ENCODE measurements at regions not wholly inside any gene's neighbourhood (a gene's known extent, or its start where the extent isn't known, plus 50 kb on each side); places are given as distances from the start of the nearest gene placed in this dataset.

DNA sequence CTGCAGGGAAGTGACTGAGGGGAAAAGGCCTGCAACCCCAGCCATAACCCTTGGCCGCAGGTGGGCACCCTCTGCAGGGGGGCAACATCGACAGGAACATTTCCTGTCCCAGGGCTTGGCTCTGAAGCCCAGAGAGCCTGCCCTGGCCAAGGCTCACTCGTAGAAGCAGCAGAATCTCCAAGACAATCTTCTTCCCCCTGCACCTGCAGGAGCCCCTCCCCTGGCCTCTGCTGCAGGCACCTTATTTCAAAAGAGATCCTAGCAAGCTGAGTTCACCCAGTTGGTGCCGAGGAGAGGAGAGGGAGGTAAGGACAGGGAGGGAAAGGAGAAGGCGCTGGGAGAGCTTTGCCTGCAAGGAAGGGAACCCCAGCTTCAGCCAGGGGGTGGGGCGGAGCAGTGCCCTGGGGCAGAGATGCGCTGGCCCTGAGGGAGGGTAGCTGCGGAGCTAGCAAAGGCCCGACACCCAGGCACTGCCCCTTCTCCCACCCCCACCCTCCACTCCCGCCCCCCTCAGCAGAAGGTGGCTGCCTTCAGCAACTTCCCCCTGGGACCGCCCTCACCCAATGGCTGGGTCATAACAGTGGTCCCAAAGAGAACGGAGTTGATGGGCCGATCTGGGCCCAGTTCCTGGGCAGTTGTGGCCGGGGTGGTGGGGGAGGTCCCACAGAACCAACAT, 104.3 kb upstream of the TNRC6C start:
- Histone ChIP-seq H3K9me3 (no peaks in the 10 kb centered on the region), H3K4me1 (peaks cover 0 to 4% (median 0%) of the 10 kb centered on the region in 4 donors), H3K27ac (replicated peaks in 1 of 4) (no peak overlapping the region), H3K4me3 (no peak overlapping the region), H3K27me3 (no peaks in the 10 kb centered on the region), H3K36me3 (no peaks in the 10 kb centered on the region)
- no peak for TF ChIP-seq EP300 (IDR thresholded peaks at IDR 0.05)
- TF ChIP-seq, protein P1, sequence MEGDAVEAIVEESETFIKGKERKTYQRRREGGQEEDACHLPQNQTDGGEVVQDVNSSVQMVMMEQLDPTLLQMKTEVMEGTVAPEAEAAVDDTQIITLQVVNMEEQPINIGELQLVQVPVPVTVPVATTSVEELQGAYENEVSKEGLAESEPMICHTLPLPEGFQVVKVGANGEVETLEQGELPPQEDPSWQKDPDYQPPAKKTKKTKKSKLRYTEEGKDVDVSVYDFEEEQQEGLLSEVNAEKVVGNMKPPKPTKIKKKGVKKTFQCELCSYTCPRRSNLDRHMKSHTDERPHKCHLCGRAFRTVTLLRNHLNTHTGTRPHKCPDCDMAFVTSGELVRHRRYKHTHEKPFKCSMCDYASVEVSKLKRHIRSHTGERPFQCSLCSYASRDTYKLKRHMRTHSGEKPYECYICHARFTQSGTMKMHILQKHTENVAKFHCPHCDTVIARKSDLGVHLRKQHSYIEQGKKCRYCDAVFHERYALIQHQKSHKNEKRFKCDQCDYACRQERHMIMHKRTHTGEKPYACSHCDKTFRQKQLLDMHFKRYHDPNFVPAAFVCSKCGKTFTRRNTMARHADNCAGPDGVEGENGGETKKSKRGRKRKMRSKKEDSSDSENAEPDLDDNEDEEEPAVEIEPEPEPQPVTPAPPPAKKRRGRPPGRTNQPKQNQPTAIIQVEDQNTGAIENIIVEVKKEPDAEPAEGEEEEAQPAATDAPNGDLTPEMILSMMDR (IDR thresholded peaks at IDR 0.05): no peak
- TF ChIP-seq POLR2AphosphoS5 (IDR thresholded peaks at IDR 0.05): no peak
- TF ChIP-seq POLR2A (IDR thresholded peaks at IDR 0.05; ENCODE audit: low read depth): no peak
- intact Hi-C loops (cut with DNase I): no loop called here
- DNase-seq (ENCODE audit: extremely low spot score): no peak
- WGBS: 78% methylated on average over 7 of the region's 14 CpGs

DNA sequence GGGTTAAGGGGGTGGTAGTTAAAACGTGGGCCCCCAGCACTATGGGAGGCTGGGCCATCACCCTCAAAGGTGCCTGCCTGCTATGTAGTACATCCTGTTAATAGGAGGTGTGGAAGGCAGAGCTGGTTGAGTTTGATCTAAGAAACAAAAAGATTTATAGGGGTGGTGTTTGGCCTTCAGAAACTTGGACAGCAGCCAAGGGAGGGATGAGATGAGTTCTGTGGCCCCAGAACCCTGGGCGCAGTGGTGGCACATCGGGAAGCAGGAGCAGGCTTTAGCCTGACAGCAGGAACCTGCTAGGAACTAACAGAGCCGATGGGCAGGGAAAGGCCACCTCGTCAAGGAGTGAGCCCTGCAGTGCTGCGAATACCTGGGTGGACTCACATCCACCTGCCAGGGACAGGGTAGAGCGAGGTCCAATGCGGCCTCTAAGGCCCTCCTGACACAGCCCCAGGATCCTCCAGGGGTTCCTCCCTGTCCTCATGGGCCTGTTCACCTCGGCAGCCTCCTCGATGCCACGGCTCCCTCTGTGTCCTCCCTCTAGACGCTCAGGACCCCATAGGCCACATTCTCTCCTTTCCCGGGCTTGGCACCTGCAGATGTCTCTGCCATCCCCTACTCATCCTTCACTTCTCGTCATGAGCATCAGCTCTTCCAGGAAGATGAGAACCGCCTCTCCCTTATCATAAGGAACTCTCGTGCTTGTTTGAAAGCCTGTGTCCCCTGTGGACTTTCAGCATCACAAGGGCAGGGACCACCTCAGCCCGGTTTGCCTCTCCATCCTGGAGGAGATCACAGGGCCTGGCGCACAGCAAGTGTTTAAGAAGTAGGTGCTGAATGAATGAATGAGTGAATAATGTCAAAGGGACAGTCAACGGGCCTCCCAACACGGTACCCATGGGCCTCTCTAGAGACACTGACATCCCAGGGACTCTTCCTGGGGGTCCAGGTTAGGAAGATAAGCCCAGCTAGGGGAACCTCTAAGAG, 103.5 kb upstream of the TNRC6C start:
- 88% methylated on average over 20 of the region's 20 CpGs for WGBS
- H3K9me3 ChIP-seq: no peaks in the 10 kb centered on the region
- TF ChIP-seq, protein P1 (IDR thresholded peaks at IDR 0.05): no peak
- TF ChIP-seq POLR2AphosphoS5 (IDR thresholded peaks at IDR 0.05): no peak
- no peak for TF ChIP-seq POLR2A (IDR thresholded peaks at IDR 0.05; ENCODE audit: low read depth)
- no peak for TF ChIP-seq EP300 (IDR thresholded peaks at IDR 0.05)
- peaks cover 0 to 6% (median 0%) of the 10 kb centered on the region in 4 donors for H3K4me1 ChIP-seq
- no peak overlapping the region for H3K4me3 ChIP-seq
- H3K27me3 ChIP-seq: no peaks in the 10 kb centered on the region
- H3K27ac ChIP-seq (replicated peaks in 1 of 4): no peak overlapping the region
- H3K36me3 ChIP-seq: no peaks in the 10 kb centered on the region
- intact Hi-C loops (cut with DNase I): no loop called here
- DNase-seq (ENCODE audit: extremely low spot score): no peak

DNA sequence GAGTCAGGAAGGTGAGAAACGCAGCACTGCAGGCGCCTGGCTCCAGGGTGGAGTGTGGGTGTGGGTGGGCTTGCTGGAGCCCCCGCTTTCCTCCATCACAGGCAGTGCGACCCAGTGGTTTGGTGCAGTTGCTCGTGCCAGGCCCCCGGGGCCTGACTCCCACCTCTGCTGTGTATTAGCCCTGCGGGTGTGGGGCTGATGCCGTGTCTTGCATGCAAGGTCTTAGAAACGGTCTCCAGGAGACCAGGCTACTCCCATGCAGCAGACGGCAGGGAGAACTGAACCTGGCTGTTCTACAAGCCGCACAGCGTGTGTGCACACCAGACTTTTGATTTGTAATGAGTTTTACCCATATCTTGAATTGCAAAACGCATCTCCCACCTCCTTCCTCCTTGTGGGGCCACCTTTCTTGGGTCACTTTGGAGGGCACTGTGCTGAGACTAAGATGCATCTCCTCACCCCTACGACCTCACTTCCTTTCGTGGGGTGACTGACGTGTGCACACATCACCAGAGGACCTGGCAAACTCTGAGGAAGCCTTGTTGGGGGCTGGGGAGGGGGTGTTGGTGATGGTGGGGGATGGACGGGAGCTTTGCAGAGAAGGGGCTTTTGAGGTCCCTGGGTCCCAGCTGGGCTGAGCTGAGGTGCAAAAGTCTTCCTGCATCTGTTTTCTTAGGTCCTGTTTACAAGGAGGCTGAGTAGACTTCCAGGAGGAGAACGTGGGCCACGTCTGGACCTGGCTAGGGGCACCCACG, 101.8 kb upstream of the TNRC6C start:
- intact Hi-C loops (cut with DNase I): no loop called here
- no peak overlapping the region for H3K27ac ChIP-seq (replicated peaks in 1 of 4)
- H3K27me3 ChIP-seq: no peaks in the 10 kb centered on the region
- no peaks in the 10 kb centered on the region for H3K36me3 ChIP-seq
- no peak for DNase-seq (ENCODE audit: extremely low spot score)
- H3K9me3 ChIP-seq: no peaks in the 10 kb centered on the region
- no peak overlapping the region for H3K4me3 ChIP-seq
- peaks cover 0 to 6% (median 0%) of the 10 kb centered on the region in 4 donors for H3K4me1 ChIP-seq
- 82% methylated on average over 13 of the region's 20 CpGs for WGBS
- TF ChIP-seq, protein P1 (IDR thresholded peaks at IDR 0.05): no peak
- TF ChIP-seq EP300 (IDR thresholded peaks at IDR 0.05): no peak

DNA sequence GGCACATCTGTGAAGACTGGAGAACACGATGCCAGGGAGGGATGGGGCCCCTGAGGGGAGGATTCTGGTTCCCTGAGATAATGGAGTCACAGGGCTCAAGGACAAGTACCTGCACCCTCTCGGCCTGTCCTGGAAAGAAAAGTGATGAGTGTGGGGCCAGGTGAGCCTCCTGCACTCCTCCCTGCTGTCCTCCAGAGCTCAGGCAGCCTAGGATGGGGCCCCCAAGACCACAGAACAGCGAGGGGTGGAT, 101.3 kb upstream of the TNRC6C start:
- DNase-seq (ENCODE audit: extremely low spot score): no peak
- Histone ChIP-seq H3K9me3 (no peaks in the 10 kb centered on the region), H3K27me3 (no peaks in the 10 kb centered on the region), H3K36me3 (no peaks in the 10 kb centered on the region), H3K4me1 (peaks cover 0 to 6% (median 0%) of the 10 kb centered on the region in 4 donors), H3K27ac (replicated peaks in 1 of 4) (no peak overlapping the region), H3K4me3 (no peak overlapping the region)
- 83% methylated on average over 3 of the region's 3 CpGs for WGBS
- TF ChIP-seq POLR2AphosphoS5 (IDR thresholded peaks at IDR 0.05) (no peak), POLR2A (IDR thresholded peaks at IDR 0.05; ENCODE audit: low read depth) (no peak), EP300 (IDR thresholded peaks at IDR 0.05) (no peak)
- TF ChIP-seq, protein P1 (IDR thresholded peaks at IDR 0.05): no peak
- intact Hi-C loops (cut with DNase I): no loop called here
